AG10803 (cell line): ENCODE measurements at regions not wholly inside any gene's neighbourhood (a gene's known extent, or its start where the extent isn't known, plus 50 kb on each side); places are given as distances from the start of the nearest gene placed in this dataset.

ENCODE experiments used
- DNase-seq: peaks from one replicate; pipeline ENCODE4 v3.0.0; 2010; ENCODE audit warnings: low read depth
- H3K4me3 ChIP-seq: 2 replicates; pipeline ENCODE4 v1.5.1; 2011; ENCODE audit warnings: mild to moderate bottlenecking, low read length, control low read depth
- CTCF ChIP-seq: conservative IDR thresholded peaks from 2 replicates; pipeline ENCODE4 v1.5.1; 2011; ENCODE audit warnings: mild to moderate bottlenecking, low read length, control low read depth, inconsistent platforms

GRCh38 chr3:78035131-78035641 lies 995.3 kb downstream of the ROBO2 start:
- H3K4me3 ChIP-seq: no peak overlapping the region
- DNase-seq: no peak
- no peak for TF ChIP-seq CTCF

GRCh38 chr3:78041486-78041885 lies 1001.6 kb downstream of the ROBO2 start:
- no peak overlapping the region for H3K4me3 ChIP-seq
- DNase-seq: peak; percentile 3
- no peak for TF ChIP-seq CTCF

- no peak overlapping the region for H3K4me3 ChIP-seq
- no peak for TF ChIP-seq CTCF
- DNase-seq: no peak
These were observed 1006.7 kb downstream of the ROBO2 start for GRCh38 chr3:78046566-78046965.

GRCh38 chr3:78048698-78049097 lies 1008.8 kb downstream of the ROBO2 start:
- H3K4me3 ChIP-seq: no peak overlapping the region
- no peak for TF ChIP-seq CTCF
- no peak for DNase-seq

GRCh38 chr3:78049521-78049920 lies 1009.6 kb downstream of the ROBO2 start:
- TF ChIP-seq CTCF: no peak
- no peak overlapping the region for H3K4me3 ChIP-seq
- DNase-seq: no peak

GRCh38 chr3:78050276-78051065 lies 1010.6 kb downstream of the ROBO2 start:
- no peak overlapping the region for H3K4me3 ChIP-seq
- no peak for DNase-seq
- TF ChIP-seq CTCF: no peak

- no peak for TF ChIP-seq CTCF
- no peak for DNase-seq
These were observed 1012.8 kb downstream of the ROBO2 start for GRCh38 chr3:78052746-78053145.

More at GRCh38 chr3:78052746-78053145, 1012.8 kb downstream of the ROBO2 start:
- no peak overlapping the region for H3K4me3 ChIP-seq
